ENCODE measurements at regions not wholly inside any gene's neighbourhood (a gene's known extent, or its start where the extent isn't known, plus 50 kb on each side); places are given as distances from the start of the nearest gene placed in this dataset.

DNA sequence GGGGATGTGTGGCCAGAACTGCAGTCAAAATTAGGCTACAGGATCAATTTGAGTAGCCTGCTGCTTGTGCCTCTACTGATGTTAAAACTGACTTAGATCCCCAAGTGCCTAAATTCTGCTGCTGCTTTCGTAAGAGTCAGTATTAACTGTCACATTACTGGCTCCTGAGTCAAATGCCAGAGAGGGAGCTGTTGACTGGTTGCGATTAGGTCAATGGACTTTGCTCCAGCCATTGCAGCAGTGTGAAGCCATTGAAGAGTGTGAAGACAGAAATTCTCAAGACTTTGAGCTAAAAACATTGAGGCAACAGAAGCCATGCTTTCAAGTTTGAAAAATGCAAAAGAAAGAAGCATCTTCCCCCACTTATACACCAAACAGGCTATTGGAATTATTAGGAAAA lies 151.1 kb upstream of the MITF start:
- intact Hi-C loops (cut with DNase I; ENCODE audit: low total_unique reads) = no loop called here

DNA sequence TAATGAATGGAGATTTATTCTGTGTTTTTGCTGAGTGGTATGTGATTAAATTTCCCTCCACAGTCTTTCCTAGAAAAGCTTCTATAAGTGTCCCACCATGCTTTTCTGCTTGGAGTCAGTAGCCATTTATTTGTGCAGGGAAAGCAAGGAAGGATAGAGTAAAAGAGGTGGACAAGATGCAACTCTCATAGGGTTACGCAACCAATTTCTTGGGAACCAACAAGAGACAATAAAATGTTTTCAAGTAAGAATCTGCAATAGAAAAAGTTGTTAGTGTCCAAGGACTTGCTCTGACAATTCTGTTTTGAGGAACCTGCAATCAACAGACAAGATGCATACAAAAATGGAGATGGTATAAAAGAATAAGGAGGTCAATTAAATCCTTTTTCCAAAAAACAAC lies 153.8 kb upstream of the MITF start:
- 94 to 96% methylated on average over 1 of the region's 1 CpG for WGBS, 2 donors
- TF ChIP-seq, protein P1, sequence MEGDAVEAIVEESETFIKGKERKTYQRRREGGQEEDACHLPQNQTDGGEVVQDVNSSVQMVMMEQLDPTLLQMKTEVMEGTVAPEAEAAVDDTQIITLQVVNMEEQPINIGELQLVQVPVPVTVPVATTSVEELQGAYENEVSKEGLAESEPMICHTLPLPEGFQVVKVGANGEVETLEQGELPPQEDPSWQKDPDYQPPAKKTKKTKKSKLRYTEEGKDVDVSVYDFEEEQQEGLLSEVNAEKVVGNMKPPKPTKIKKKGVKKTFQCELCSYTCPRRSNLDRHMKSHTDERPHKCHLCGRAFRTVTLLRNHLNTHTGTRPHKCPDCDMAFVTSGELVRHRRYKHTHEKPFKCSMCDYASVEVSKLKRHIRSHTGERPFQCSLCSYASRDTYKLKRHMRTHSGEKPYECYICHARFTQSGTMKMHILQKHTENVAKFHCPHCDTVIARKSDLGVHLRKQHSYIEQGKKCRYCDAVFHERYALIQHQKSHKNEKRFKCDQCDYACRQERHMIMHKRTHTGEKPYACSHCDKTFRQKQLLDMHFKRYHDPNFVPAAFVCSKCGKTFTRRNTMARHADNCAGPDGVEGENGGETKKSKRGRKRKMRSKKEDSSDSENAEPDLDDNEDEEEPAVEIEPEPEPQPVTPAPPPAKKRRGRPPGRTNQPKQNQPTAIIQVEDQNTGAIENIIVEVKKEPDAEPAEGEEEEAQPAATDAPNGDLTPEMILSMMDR (IDR thresholded peaks at IDR 0.05) = no peak
- no peak for TF ChIP-seq POLR2A (IDR thresholded peaks at IDR 0.05)
- H3K4me3 ChIP-seq (ENCODE audit: low read depth, poor library complexity, severe bottlenecking) = no peak overlapping the region
- intact Hi-C loops (cut with DNase I; ENCODE audit: low total_unique reads) = no loop called here
- DNase-seq (ENCODE audit: low spot score in 2 of 2) = no peak

More for the DNA sequence above, 151.1 kb upstream of the MITF start:
- no peak for TF ChIP-seq POLR2A (IDR thresholded peaks at IDR 0.05)
- TF ChIP-seq, protein P1 (IDR thresholded peaks at IDR 0.05) = no peak
- 83 to 98% methylated on average over 2 of the region's 2 CpGs for WGBS, 2 donors
- no peak for DNase-seq (ENCODE audit: low spot score in 2 of 2)
- no peak overlapping the region for H3K4me3 ChIP-seq (ENCODE audit: low read depth, poor library complexity, severe bottlenecking)

DNA sequence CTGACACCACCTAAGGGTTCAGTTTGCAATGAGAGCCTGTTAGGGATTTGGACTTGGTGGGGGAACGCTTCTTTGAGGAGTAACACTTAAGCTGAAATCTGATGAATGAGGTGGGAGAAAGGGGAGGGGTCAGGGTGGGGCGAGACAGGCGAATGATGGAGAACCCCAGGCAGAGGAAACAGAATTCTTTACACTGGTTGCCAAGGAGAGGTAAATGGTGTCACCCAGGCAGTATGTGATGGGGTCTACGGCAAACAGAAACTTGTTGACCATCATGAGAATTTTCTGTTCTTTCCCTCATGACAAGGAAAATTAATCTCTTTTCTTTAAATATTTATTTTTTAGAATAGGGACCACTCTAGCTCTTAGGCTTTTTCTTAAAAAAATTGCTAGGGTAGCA lies 157.2 kb upstream of the MITF start:
- 70 to 78% methylated on average over 4 of the region's 4 CpGs for WGBS, 2 donors
- no peak overlapping the region for H3K4me3 ChIP-seq (ENCODE audit: low read depth, poor library complexity, severe bottlenecking)
- no peak for TF ChIP-seq POLR2A (IDR thresholded peaks at IDR 0.05)
- TF ChIP-seq, protein P1 (IDR thresholded peaks at IDR 0.05) = no peak
- no peak for DNase-seq (ENCODE audit: low spot score in 2 of 2)
- intact Hi-C loops (cut with DNase I; ENCODE audit: low total_unique reads) = no loop called here

DNA sequence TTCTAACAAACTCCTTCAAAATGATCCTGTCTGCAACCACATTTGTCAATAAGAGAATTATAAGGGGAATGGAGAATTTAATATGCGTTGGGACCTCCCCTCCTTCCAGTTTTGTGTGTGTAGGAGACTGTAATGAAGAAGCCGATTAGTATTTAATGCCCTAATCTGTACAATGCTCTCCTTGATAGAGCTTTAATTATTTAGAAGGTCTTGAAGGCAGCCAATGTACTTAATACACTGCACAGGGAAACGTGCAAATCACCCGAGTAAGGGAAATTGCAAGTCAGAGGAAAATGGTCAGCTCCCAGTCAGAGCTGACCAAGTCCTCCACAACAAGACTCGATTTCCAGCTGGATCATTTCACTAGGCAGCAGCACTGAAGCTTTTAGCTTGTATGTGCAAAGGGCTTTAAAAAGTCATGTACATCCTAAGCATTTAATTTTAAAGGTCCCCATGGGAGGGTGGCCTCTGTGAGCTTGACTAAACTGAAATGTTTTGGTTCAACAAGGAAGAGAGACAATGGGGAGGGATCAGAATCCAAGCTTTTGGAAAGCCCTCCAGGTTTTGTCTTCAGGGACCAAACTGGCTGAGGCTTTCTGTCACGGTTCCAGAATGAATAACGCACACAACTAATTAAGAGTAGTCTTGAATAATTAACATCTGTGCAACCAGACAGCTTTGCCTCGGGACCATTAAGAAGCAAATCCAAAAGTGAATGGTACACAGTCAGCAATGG lies 159.8 kb upstream of the MITF start:
- TF ChIP-seq, protein P1 (IDR thresholded peaks at IDR 0.05) = no peak
- no peak for TF ChIP-seq POLR2A (IDR thresholded peaks at IDR 0.05)
- WGBS, 2 donors = 29 to 40% methylated on average over 8 of the region's 8 CpGs
- H3K4me3 ChIP-seq (ENCODE audit: low read depth, poor library complexity, severe bottlenecking) = no peak overlapping the region
- intact Hi-C loops (cut with DNase I; ENCODE audit: low total_unique reads) = no loop called here
- no peak for DNase-seq (ENCODE audit: low spot score in 2 of 2)

DNA sequence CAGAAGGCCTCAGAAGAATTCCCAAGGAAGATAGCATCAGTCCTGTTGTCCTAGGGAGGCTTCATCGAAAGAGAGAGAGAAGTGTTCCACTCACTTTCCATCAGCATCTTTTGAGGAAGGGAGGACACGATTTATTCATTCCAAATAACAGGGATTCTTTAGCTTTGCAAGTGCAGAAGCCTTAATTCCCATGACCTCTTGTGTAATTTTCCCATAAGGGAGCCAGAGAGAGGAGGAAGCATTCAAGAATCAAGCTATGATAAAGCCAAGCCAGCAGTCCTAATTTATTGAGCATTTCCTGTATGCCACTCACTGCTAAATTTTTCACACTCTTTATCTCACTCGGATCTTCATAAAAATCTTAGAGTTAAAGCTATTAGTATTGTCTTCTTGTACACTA lies 169.7 kb upstream of the MITF start:
- 63 to 74% methylated on average over 3 of the region's 3 CpGs for WGBS, 2 donors
- TF ChIP-seq, protein P1 (IDR thresholded peaks at IDR 0.05) = no peak
- TF ChIP-seq POLR2A (IDR thresholded peaks at IDR 0.05) = no peak
- no peak for DNase-seq (ENCODE audit: low spot score in 2 of 2)
- no peak overlapping the region for H3K4me3 ChIP-seq (ENCODE audit: low read depth, poor library complexity, severe bottlenecking)
- intact Hi-C loops (cut with DNase I; ENCODE audit: low total_unique reads) = no loop called here

DNA sequence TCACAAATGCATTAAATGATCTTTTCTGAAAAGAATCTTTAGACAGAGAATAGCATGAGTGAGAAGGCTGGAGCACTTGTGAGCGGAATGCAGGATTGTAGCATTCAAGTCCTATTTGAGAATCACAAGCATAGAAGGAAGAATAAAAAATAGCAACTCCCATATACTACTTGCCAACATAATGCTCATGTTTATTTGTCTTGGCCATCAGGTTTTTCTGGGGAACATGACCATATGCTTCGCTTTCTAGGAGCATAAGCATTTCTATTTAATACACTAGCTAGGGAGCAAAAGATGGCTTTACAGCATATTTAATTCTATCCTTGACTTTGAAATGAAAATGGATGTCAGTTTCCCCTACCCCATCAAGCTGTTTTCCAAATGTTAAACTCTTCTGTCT lies 170.3 kb upstream of the MITF start:
- WGBS, 2 donors = 90 to 93% methylated on average over 2 of the region's 2 CpGs
- no peak overlapping the region for H3K4me3 ChIP-seq (ENCODE audit: low read depth, poor library complexity, severe bottlenecking)
- intact Hi-C loops (cut with DNase I; ENCODE audit: low total_unique reads) = no loop called here
- DNase-seq (ENCODE audit: low spot score in 2 of 2) = no peak
- TF ChIP-seq, protein P1 (IDR thresholded peaks at IDR 0.05) = no peak
- no peak for TF ChIP-seq POLR2A (IDR thresholded peaks at IDR 0.05)
